ENCODE measurements at regions not wholly inside any gene's neighbourhood (a gene's known extent, or its start where the extent isn't known, plus 50 kb on each side); places are given as distances from the start of the nearest gene placed in this dataset.
"Not testable (repeated sequence)": the region's sequence is repeated elsewhere in the genome, so short reads cannot be mapped to it uniquely, and the experiment has no call there.

GRCh38 chr1:38512789-38513188 lies 346.8 kb downstream of the RRAGC start:
- H3K27ac ChIP-seq (ENCODE audit: low read length), result no peak overlapping the region

GRCh38 chr1:38512024-38512767 lies 347.4 kb downstream of the RRAGC start:
- Histone ChIP-seq H3K4me1 (ENCODE audit: control insufficient read depth, insufficient read depth, low read length) (no peaks in the 10 kb centered on the region), H3K9ac (ENCODE audit: low read length in 2 of 2) (no peak overlapping the region), H3K9me3 (ENCODE audit: control insufficient read depth in 2 of 2, low read length in 2 of 2) (no peaks in the 10 kb centered on the region), H3K36me3 (ENCODE audit: control insufficient read depth in 2 of 2, insufficient read depth in 2 of 2, low read length in 2 of 2) (no peaks in the 10 kb centered on the region), H3K4me3 (ENCODE audit: low read length in 2 of 2) (no peak overlapping the region), H3K27me3 (ENCODE audit: control insufficient read depth in 1 of 2, insufficient read depth in 2 of 2, low read length in 2 of 2) (peaks cover 4 to 7% of the 10 kb centered on the region in 2 donors), H3K27ac (ENCODE audit: low read length) (no peak overlapping the region)

More at GRCh38 chr1:38512789-38513188, 346.8 kb downstream of the RRAGC start:
- H3K4me3 ChIP-seq (ENCODE audit: low read length in 2 of 2), result no peak overlapping the region
- no peaks in the 10 kb centered on the region for H3K36me3 ChIP-seq (ENCODE audit: control insufficient read depth in 2 of 2, insufficient read depth in 2 of 2, low read length in 2 of 2)
- no peak overlapping the region for H3K9ac ChIP-seq (ENCODE audit: low read length in 2 of 2)
- no peaks in the 10 kb centered on the region for H3K9me3 ChIP-seq (ENCODE audit: control insufficient read depth in 2 of 2, low read length in 2 of 2)
- H3K4me1 ChIP-seq (ENCODE audit: control insufficient read depth, insufficient read depth, low read length), result no peaks in the 10 kb centered on the region
- peaks cover 4 to 7% of the 10 kb centered on the region in 2 donors for H3K27me3 ChIP-seq (ENCODE audit: control insufficient read depth in 1 of 2, insufficient read depth in 2 of 2, low read length in 2 of 2)

- H3K27me3 ChIP-seq (ENCODE audit: control insufficient read depth in 1 of 2, insufficient read depth in 2 of 2, low read length in 2 of 2), result peaks cover 8 to 15% of the 10 kb centered on the region in 2 donors
- no peaks in the 10 kb centered on the region for H3K36me3 ChIP-seq (ENCODE audit: control insufficient read depth in 2 of 2, insufficient read depth in 2 of 2, low read length in 2 of 2)
- H3K4me1 ChIP-seq (ENCODE audit: control insufficient read depth, insufficient read depth, low read length), result no peaks in the 10 kb centered on the region
- no peak overlapping the region for H3K27ac ChIP-seq (ENCODE audit: low read length)
- no peak overlapping the region for H3K9ac ChIP-seq (ENCODE audit: low read length in 2 of 2)
- no peaks in the 10 kb centered on the region for H3K9me3 ChIP-seq (ENCODE audit: control insufficient read depth in 2 of 2, low read length in 2 of 2)
- no peak overlapping the region for H3K4me3 ChIP-seq (ENCODE audit: low read length in 2 of 2)
Measured at GRCh38 chr1:38508232-38508631, 351.3 kb downstream of the RRAGC start.

DNA sequence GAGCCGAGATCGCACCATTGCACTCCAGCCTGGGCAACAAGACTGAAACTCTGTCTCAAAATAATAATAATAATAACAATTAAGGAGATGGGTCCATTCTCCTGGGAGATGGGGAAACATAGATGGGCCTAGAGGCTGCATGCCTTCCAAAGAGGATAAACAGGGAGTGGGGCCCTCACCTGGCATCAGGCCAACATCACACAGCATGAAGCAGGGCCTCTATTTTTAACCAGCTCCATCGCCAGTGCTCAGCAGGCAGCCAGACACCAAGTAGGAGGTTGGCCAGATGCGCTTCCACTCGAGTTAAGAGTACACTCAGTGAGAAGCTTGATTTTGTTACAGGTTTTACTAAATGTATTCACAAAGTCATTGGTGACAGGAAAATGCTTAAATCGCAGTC lies 352.0 kb downstream of the RRAGC start:
- Histone ChIP-seq H3K27me3 (ENCODE audit: control insufficient read depth in 1 of 2, insufficient read depth in 2 of 2, low read length in 2 of 2) (peaks cover 8 to 18% of the 10 kb centered on the region in 2 donors), H3K4me3 (ENCODE audit: low read length in 2 of 2) (no peak overlapping the region), H3K9me3 (ENCODE audit: control insufficient read depth in 2 of 2, low read length in 2 of 2) (no peaks in the 10 kb centered on the region), H3K27ac (ENCODE audit: low read length) (no peak overlapping the region), H3K36me3 (ENCODE audit: control insufficient read depth in 2 of 2, insufficient read depth in 2 of 2, low read length in 2 of 2) (no peaks in the 10 kb centered on the region), H3K4me1 (ENCODE audit: control insufficient read depth, insufficient read depth, low read length) (no peaks in the 10 kb centered on the region), H3K9ac (ENCODE audit: low read length in 2 of 2) (no peak overlapping the region)

DNA sequence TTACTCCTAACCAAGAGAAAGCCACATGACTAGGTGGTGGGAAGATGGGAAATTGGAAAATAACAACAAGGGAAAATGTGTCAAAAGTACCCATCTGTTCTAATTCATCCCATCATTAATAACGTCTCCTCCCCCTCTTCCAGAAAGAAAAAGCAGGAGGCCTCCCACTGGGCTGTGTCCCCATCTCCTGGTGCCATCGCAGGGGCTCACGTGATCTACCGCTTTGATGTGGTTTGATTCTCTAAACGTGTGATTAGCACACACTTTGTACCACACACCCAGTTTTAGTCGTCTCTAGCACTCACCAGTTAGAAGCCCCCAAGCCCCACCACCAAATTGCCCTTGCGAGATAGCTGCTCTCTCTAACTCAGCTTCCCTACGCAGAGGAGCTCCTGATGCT lies 353.6 kb downstream of the RRAGC start:
- H3K9ac ChIP-seq (ENCODE audit: low read length in 2 of 2), result no peak overlapping the region
- no peak overlapping the region for H3K27ac ChIP-seq (ENCODE audit: low read length)
- peaks cover 5 to 17% of the 10 kb centered on the region in 2 donors for H3K27me3 ChIP-seq (ENCODE audit: control insufficient read depth in 1 of 2, insufficient read depth in 2 of 2, low read length in 2 of 2)
- no peaks in the 10 kb centered on the region for H3K9me3 ChIP-seq (ENCODE audit: control insufficient read depth in 2 of 2, low read length in 2 of 2)
- H3K4me1 ChIP-seq (ENCODE audit: control insufficient read depth, insufficient read depth, low read length), result no peaks in the 10 kb centered on the region
- H3K4me3 ChIP-seq (ENCODE audit: low read length in 2 of 2), result no peak overlapping the region
- no peaks in the 10 kb centered on the region for H3K36me3 ChIP-seq (ENCODE audit: control insufficient read depth in 2 of 2, insufficient read depth in 2 of 2, low read length in 2 of 2)

DNA sequence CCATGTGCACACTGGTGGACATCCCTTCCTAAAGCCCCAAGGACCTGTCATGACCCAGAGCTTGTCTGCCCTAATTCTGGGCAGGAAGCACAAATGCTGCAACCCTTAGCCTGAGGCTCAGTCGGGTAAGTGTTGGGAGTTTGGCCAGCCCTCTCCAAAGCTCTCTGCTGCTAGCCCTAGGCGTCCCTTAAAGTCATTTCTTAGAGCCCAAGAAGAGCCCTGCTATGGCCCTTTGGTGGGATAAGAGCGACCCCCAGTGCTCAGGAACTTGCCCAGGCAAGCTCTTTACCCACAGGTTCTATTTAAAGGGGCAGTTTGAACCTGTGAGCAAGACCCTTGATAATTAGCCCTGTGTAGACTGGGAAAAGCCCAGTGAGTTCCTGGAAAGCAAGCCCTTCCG lies 356.8 kb downstream of the RRAGC start:
- Histone ChIP-seq H3K27me3 (ENCODE audit: control insufficient read depth in 1 of 2, insufficient read depth in 2 of 2, low read length in 2 of 2) (peaks cover 5 to 18% of the 10 kb centered on the region in 2 donors), H3K4me1 (ENCODE audit: control insufficient read depth, insufficient read depth, low read length) (no peaks in the 10 kb centered on the region), H3K36me3 (ENCODE audit: control insufficient read depth in 2 of 2, insufficient read depth in 2 of 2, low read length in 2 of 2) (no peaks in the 10 kb centered on the region), H3K27ac (ENCODE audit: low read length) (no peak overlapping the region), H3K9me3 (ENCODE audit: control insufficient read depth in 2 of 2, low read length in 2 of 2) (no peaks in the 10 kb centered on the region), H3K4me3 (ENCODE audit: low read length in 2 of 2) (no peak overlapping the region), H3K9ac (ENCODE audit: low read length in 2 of 2) (no peak overlapping the region)

- peaks cover 5 to 17% of the 10 kb centered on the region in 2 donors for H3K27me3 ChIP-seq (ENCODE audit: control insufficient read depth in 1 of 2, insufficient read depth in 2 of 2, low read length in 2 of 2)
- no peaks in the 10 kb centered on the region for H3K36me3 ChIP-seq (ENCODE audit: control insufficient read depth in 2 of 2, insufficient read depth in 2 of 2, low read length in 2 of 2)
- H3K4me1 ChIP-seq (ENCODE audit: control insufficient read depth, insufficient read depth, low read length), result no peaks in the 10 kb centered on the region
- no peak overlapping the region for H3K27ac ChIP-seq (ENCODE audit: low read length)
- no peak overlapping the region for H3K4me3 ChIP-seq (ENCODE audit: low read length in 2 of 2)
- no peak overlapping the region for H3K9ac ChIP-seq (ENCODE audit: low read length in 2 of 2)
- H3K9me3 ChIP-seq (ENCODE audit: control insufficient read depth in 2 of 2, low read length in 2 of 2), result no peaks in the 10 kb centered on the region
Measured at GRCh38 chr1:38500891-38501290, 358.7 kb downstream of the RRAGC start.

DNA sequence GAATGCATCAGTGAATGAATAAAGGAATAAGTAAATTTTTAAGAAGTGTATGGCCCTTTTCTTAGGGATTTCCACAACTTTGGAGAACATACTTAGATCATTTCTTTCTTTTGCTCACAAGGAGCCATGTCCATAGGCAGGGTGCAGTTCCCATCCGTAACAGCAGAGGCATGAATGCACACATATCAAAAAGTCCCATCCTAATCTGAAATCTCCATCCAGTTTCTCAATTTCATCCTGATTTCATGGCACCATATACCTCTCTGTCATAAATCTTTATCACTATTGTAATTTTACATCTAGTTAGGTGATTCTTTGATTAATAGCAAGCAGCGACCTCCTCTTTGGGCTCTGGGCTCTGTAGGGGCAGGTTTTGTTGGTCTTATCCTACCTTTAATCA lies 359.2 kb downstream of the RRAGC start:
- Histone ChIP-seq H3K27ac (ENCODE audit: low read length) (no peak overlapping the region), H3K9me3 (ENCODE audit: control insufficient read depth in 2 of 2, low read length in 2 of 2) (no peaks in the 10 kb centered on the region), H3K9ac (ENCODE audit: low read length in 2 of 2) (no peak overlapping the region), H3K36me3 (ENCODE audit: control insufficient read depth in 2 of 2, insufficient read depth in 2 of 2, low read length in 2 of 2) (no peaks in the 10 kb centered on the region), H3K27me3 (ENCODE audit: control insufficient read depth in 1 of 2, insufficient read depth in 2 of 2, low read length in 2 of 2) (peaks cover 5 to 14% of the 10 kb centered on the region in 2 donors), H3K4me3 (ENCODE audit: low read length in 2 of 2) (no peak overlapping the region), H3K4me1 (ENCODE audit: control insufficient read depth, insufficient read depth, low read length) (no peaks in the 10 kb centered on the region)

DNA sequence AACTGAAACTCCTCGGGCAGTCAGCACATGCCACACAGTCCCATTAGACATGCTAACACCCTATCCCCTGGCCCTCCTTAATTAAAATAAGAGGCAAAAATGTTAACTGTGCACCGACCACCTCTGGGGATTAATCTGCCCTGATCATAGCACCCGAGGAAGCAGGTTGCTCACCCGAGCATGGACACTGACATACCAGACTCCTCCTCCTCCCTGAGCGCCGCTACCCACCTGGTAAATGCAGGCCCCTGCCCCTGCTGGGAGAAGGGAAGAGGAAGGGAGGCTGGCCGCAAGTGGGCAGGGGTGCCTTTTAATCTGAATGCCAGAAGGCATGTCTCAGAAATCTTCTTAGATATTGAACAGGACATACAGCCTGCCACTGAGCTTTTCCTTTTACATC lies 360.9 kb downstream of the RRAGC start:
- Histone ChIP-seq H3K4me1 (ENCODE audit: control insufficient read depth, insufficient read depth, low read length) (no peaks in the 10 kb centered on the region), H3K9ac (ENCODE audit: low read length in 2 of 2) (no peak overlapping the region), H3K27me3 (ENCODE audit: control insufficient read depth in 1 of 2, insufficient read depth in 2 of 2, low read length in 2 of 2) (peaks cover 0 to 10% of the 10 kb centered on the region in 2 donors), H3K4me3 (ENCODE audit: low read length in 2 of 2) (no peak overlapping the region), H3K36me3 (ENCODE audit: control insufficient read depth in 2 of 2, insufficient read depth in 2 of 2, low read length in 2 of 2) (no peaks in the 10 kb centered on the region), H3K9me3 (ENCODE audit: control insufficient read depth in 2 of 2, low read length in 2 of 2) (no peaks in the 10 kb centered on the region), H3K27ac (ENCODE audit: low read length) (no peak overlapping the region)

DNA sequence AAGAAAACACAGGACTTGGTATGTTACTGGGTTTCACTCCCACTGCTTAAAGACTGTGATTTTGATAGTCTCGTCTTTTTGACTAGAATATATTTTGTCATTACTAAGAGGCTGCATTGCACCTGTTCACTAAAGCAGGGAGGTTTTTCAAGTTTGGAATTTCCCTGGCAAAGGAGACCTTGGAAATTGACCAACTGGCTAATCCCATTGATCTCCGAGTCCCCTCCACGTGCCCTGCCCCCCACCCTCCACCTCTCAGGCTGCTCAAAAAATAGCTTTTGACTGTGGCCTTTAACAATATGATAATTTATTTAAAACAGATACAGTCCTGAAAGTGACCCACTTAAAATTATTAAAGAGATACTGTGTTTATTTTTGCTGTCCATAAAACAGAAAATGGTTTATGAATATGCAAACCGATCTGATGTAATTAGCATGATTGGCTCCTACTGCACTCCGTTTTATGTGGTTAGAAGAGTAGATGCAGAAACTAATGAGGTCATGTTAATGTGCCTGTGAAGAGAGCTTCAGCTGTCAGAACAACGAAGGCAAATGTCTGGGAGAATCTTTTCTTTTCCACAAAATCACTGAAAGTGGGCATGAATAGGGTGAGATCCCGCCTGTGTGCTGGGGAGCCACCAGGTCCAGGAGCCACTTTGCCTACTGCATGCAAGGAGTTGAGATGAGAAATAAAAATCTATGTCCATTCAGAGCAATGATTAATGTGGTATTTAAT lies 361.5 kb downstream of the RRAGC start:
- H3K27ac ChIP-seq (ENCODE audit: low read length), result no peak overlapping the region
- H3K27me3 ChIP-seq (ENCODE audit: control insufficient read depth in 1 of 2, insufficient read depth in 2 of 2, low read length in 2 of 2), result peaks cover 0 to 10% of the 10 kb centered on the region in 2 donors
- H3K9me3 ChIP-seq (ENCODE audit: control insufficient read depth in 2 of 2, low read length in 2 of 2), result no peaks in the 10 kb centered on the region
- H3K36me3 ChIP-seq (ENCODE audit: control insufficient read depth in 2 of 2, insufficient read depth in 2 of 2, low read length in 2 of 2), result no peaks in the 10 kb centered on the region
- H3K4me3 ChIP-seq (ENCODE audit: low read length in 2 of 2), result no peak overlapping the region
- no peaks in the 10 kb centered on the region for H3K4me1 ChIP-seq (ENCODE audit: control insufficient read depth, insufficient read depth, low read length)
- no peak overlapping the region for H3K9ac ChIP-seq (ENCODE audit: low read length in 2 of 2)

DNA sequence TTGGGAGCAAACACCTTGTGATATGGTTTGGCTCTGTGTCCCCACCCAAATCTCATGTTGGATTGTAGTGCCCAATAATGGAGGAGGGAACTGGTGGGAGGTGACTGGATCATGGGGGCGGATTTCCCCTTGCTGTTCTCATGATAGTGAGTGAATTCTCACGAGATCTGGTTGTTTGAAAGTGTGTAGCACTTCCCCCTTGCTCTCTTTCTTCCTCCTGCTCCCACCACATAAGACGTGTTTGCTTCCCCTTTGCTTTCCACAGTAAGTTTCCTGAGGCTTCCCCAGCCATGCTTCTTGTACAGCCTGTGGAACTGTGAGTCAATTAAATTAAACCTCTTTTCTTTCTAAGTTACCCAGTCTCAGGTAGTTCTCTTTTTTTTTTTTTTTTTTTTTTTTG lies 366.3 kb downstream of the RRAGC start:
- not testable (repeated sequence) for H3K9ac ChIP-seq (ENCODE audit: low read length in 2 of 2); H3K36me3 ChIP-seq (ENCODE audit: control insufficient read depth in 2 of 2, insufficient read depth in 2 of 2, low read length in 2 of 2); H3K27me3 ChIP-seq (ENCODE audit: control insufficient read depth in 1 of 2, insufficient read depth in 2 of 2, low read length in 2 of 2); H3K4me1 ChIP-seq (ENCODE audit: control insufficient read depth, insufficient read depth, low read length); H3K4me3 ChIP-seq (ENCODE audit: low read length in 2 of 2); H3K9me3 ChIP-seq (ENCODE audit: control insufficient read depth in 2 of 2, low read length in 2 of 2); H3K27ac ChIP-seq (ENCODE audit: low read length)
